SK-N-SH treated with all-trans-retinoic acid at 6 μM for 48 hours (cell line): ENCODE measurements at regions not wholly inside any gene's neighbourhood (a gene's known extent, or its start where the extent isn't known, plus 50 kb on each side); places are given as distances from the start of the nearest gene placed in this dataset.

Experiments
- ARNTL ChIP-seq: fragments of 450-650 bp; formaldehyde crosslinking; IDR thresholded peaks from 2 replicates; pipeline ENCODE4 v1.5.0; 2020; ENCODE audit warnings: low read depth, mild to moderate bottlenecking, moderate library complexity, borderline replicate concordance
- CSDC2 ChIP-seq: fragments of 250-450 bp; sonication (Bioruptor Pico); IDR thresholded peaks from 2 replicates; pipeline ENCODE4 v1.5.0; 2020; ENCODE audit warnings: mild to moderate bottlenecking, moderate library complexity
- GLIS3 ChIP-seq: fragments of 250-450 bp; sonication (Bioruptor Pico); IDR thresholded peaks from 2 replicates; pipeline ENCODE4 v1.5.0; 2020; ENCODE audit warnings: mild to moderate bottlenecking, moderate library complexity
- TSHZ2 ChIP-seq: fragments of 250-450 bp; sonication (Bioruptor Pico); IDR thresholded peaks from 2 replicates; pipeline ENCODE4 v1.5.0; 2020; ENCODE audit warnings: mild to moderate bottlenecking, moderate library complexity
- ZC3H10 ChIP-seq: fragments of 250-450 bp; sonication (Bioruptor Pico); IDR thresholded peaks from 2 replicates; pipeline ENCODE4 v1.5.1; 2021; ENCODE audit warnings: mild to moderate bottlenecking, moderate library complexity
- ZFP3 ChIP-seq: fragments of 250-450 bp; sonication (Bioruptor Pico); IDR thresholded peaks from 2 replicates; pipeline ENCODE4 v1.5.0; 2020; ENCODE audit warnings: mild to moderate bottlenecking, moderate library complexity
- ZNF565 ChIP-seq: fragments of 450-650 bp; formaldehyde crosslinking; conservative IDR thresholded peaks from 2 replicates; pipeline ENCODE4 v1.5.0; 2020; ENCODE audit warnings: low read depth, mild to moderate bottlenecking, moderate library complexity
- TF ChIP-seq, protein P1 (sequence below): fragments of 250-450 bp; sonication (Bioruptor Pico); IDR thresholded peaks from 2 replicates; pipeline ENCODE4 v1.8.0; 2020; ENCODE audit warnings: mild to moderate bottlenecking, moderate library complexity, borderline replicate concordance
- TF ChIP-seq, protein P2 (sequence below): fragments of 250-450 bp; sonication (Bioruptor Pico); IDR thresholded peaks from 2 replicates; pipeline ENCODE4 v1.5.1; 2020; ENCODE audit warnings: low read depth, mild to moderate bottlenecking, moderate library complexity

GRCh38 chr6:67451874-67452273 is 1183.2 kb upstream of the ADGRB3 start:
- TF ChIP-seq ZFP3 (no peak), ARNTL (CRISPR knock-in tag) (no peak), ZNF565 (CRISPR knock-in tag) (no peak), ZC3H10 (CRISPR knock-in tag) (no peak), CSDC2 (no peak), TSHZ2 (CRISPR knock-in tag) (no peak), GLIS3 (no peak)
- TF ChIP-seq, protein P1, sequence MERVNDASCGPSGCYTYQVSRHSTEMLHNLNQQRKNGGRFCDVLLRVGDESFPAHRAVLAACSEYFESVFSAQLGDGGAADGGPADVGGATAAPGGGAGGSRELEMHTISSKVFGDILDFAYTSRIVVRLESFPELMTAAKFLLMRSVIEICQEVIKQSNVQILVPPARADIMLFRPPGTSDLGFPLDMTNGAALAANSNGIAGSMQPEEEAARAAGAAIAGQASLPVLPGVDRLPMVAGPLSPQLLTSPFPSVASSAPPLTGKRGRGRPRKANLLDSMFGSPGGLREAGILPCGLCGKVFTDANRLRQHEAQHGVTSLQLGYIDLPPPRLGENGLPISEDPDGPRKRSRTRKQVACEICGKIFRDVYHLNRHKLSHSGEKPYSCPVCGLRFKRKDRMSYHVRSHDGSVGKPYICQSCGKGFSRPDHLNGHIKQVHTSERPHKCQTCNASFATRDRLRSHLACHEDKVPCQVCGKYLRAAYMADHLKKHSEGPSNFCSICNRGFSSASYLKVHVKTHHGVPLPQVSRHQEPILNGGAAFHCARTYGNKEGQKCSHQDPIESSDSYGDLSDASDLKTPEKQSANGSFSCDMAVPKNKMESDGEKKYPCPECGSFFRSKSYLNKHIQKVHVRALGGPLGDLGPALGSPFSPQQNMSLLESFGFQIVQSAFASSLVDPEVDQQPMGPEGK: no peak
- TF ChIP-seq, protein P2, sequence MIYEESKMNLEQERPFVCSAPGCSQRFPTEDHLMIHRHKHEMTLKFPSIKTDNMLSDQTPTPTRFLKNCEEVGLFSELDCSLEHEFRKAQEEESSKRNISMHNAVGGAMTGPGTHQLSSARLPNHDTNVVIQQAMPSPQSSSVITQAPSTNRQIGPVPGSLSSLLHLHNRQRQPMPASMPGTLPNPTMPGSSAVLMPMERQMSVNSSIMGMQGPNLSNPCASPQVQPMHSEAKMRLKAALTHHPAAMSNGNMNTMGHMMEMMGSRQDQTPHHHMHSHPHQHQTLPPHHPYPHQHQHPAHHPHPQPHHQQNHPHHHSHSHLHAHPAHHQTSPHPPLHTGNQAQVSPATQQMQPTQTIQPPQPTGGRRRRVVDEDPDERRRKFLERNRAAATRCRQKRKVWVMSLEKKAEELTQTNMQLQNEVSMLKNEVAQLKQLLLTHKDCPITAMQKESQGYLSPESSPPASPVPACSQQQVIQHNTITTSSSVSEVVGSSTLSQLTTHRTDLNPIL (CRISPR knock-in tag): no peak
